ENCODE measurements at regions not wholly inside any gene's neighbourhood (a gene's known extent, or its start where the extent isn't known, plus 50 kb on each side); places are given as distances from the start of the nearest gene placed in this dataset.

DNA sequence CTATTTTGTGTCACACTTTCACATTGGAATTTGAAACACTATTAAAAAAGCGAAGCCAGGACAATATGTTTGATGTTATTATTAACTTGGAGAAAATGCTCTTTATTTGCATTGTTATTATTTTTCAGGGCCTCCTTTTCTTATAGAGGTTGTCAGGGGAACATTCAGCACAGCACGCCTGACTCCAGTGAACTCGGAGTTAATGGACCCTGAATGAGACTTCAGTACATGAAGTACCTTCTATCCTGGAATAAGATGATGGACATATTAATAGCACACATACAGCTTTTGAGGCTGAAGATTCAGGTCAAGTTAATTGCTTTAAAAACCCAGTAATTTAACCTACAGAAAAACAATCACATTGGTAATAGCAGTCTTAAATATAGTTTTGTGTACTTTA is 652.9 kb downstream of the SEMA5A start:
- H3K36me3 ChIP-seq, result no peaks in the 10 kb centered on the region
- no peaks in the 10 kb centered on the region for H3K27me3 ChIP-seq
- no peak for TF ChIP-seq CTCF (IDR thresholded peaks at IDR 0.05; ENCODE audit: low read depth, low read length)
- H3K4me1 ChIP-seq, result no peaks in the 10 kb centered on the region
- no peaks in the 10 kb centered on the region; the same call in none of the 2 replicates for H3K9me3 ChIP-seq
- no peak overlapping the region for H3K4me3 ChIP-seq (ENCODE audit: low read depth, low read length)
- DNase-seq, result no peak

DNA sequence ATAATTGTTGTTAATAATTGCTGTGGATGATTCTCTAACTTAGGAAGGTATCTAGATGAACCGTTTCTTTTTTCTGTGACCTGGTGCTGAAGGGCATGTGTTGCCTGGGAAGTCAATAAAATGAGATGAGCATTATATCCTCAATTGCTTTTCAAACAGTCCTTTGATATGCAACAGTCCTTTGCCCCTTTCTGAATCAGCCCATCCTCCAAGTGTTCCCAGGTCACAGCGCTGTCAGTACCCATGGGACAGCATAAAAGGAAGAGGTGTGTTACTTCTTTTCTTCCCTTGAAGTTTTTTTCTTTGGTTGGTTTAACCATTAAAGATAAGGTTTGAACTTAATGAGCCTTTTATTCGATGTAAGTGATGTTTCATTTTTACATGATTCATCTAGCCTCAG is 651.8 kb downstream of the SEMA5A start:
- no peaks in the 10 kb centered on the region for H3K36me3 ChIP-seq
- TF ChIP-seq CTCF (IDR thresholded peaks at IDR 0.05; ENCODE audit: low read depth, low read length), result no peak
- DNase-seq, result no peak
- no peaks in the 10 kb centered on the region; the same call in none of the 2 replicates for H3K9me3 ChIP-seq
- no peaks in the 10 kb centered on the region for H3K27me3 ChIP-seq
- no peak overlapping the region for H3K4me3 ChIP-seq (ENCODE audit: low read depth, low read length)
- no peaks in the 10 kb centered on the region for H3K4me1 ChIP-seq

GRCh38 chr5:8895062-8895461 is 650.8 kb downstream of the SEMA5A start:
- Histone ChIP-seq H3K9me3 (no peaks in the 10 kb centered on the region; the same call in none of the 2 replicates), H3K4me3 (ENCODE audit: low read depth, low read length) (no peak overlapping the region), H3K27me3 (no peaks in the 10 kb centered on the region), H3K4me1 (no peaks in the 10 kb centered on the region), H3K36me3 (no peaks in the 10 kb centered on the region)
- no peak for DNase-seq
- TF ChIP-seq CTCF (IDR thresholded peaks at IDR 0.05; ENCODE audit: low read depth, low read length), result no peak

DNA sequence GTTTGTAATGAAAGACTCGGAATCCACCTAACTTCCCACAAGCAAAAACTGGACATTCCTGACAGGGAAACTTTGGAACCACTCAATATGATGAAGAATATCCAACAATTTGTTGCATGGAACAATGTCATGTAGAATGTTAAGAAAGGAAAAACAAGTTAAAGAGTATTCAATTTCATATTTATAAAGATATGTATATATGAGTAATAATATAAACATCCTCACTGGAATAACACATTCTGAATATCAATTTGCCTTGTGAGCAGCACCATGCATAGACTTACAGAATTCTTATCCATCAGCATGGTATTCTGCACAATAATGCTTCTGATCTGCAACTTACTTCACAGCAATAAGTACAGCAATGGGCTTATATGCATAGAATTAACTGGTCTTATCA is 650.3 kb downstream of the SEMA5A start:
- DNase-seq, result no peak
- Histone ChIP-seq H3K4me3 (ENCODE audit: low read depth, low read length) (no peak overlapping the region), H3K27me3 (no peaks in the 10 kb centered on the region), H3K9me3 (no peaks in the 10 kb centered on the region; the same call in none of the 2 replicates), H3K36me3 (no peaks in the 10 kb centered on the region), H3K4me1 (no peaks in the 10 kb centered on the region)
- TF ChIP-seq CTCF (IDR thresholded peaks at IDR 0.05; ENCODE audit: low read depth, low read length), result no peak

DNA sequence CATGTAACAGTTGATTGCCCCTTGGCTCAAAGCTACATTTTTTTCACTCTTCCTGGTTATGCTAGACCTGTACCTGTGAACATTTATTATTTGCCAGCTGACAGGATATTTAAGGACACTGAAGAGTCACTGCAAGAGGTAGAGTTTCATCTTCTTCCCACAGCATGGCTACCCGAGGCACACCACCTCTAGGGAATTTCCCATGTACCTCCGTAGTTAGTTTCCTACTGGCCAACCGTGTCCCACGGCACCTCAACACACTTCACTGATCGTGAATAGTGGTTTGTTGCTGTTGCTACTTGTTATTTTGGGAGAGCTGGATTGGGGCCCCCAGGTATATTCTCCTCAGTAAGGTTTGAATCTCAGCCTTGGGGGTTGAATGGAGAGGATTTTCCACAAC is 648.6 kb downstream of the SEMA5A start:
- H3K4me1 ChIP-seq, result no peaks in the 10 kb centered on the region
- H3K36me3 ChIP-seq, result no peaks in the 10 kb centered on the region
- TF ChIP-seq CTCF (IDR thresholded peaks at IDR 0.05; ENCODE audit: low read depth, low read length), result no peak
- no peak for DNase-seq
- no peaks in the 10 kb centered on the region for H3K27me3 ChIP-seq
- H3K9me3 ChIP-seq, result no peaks in the 10 kb centered on the region; the same call in none of the 2 replicates
- H3K4me3 ChIP-seq (ENCODE audit: low read depth, low read length), result no peak overlapping the region

- H3K4me1 ChIP-seq, result no peaks in the 10 kb centered on the region
- no peaks in the 10 kb centered on the region for H3K27me3 ChIP-seq
- DNase-seq, result no peak
- no peak for TF ChIP-seq CTCF (IDR thresholded peaks at IDR 0.05; ENCODE audit: low read depth, low read length)
- H3K36me3 ChIP-seq, result no peaks in the 10 kb centered on the region
- H3K9me3 ChIP-seq, result peaks cover 3% of the 10 kb centered on the region; the same call in 1 of the 2 replicates
- H3K4me3 ChIP-seq (ENCODE audit: low read depth, low read length), result no peak overlapping the region
These were observed 640.9 kb downstream of the SEMA5A start for GRCh38 chr5:8905021-8905420.
